ENCODE measurements at regions not wholly inside any gene's neighbourhood (a gene's known extent, or its start where the extent isn't known, plus 50 kb on each side); places are given as distances from the start of the nearest gene placed in this dataset.

GRCh38 chr18:43442571-43442970 lies 165.3 kb upstream of the SYT4 start:
- H3K9me2 ChIP-seq (replicated peaks; ENCODE audit: insufficient read depth, low read length) = no peaks in the 10 kb centered on the region
- no peak overlapping the region for H3K4me2 ChIP-seq (ENCODE audit: low read depth, low read length, poor library complexity, severe bottlenecking)
- H3K27me3 ChIP-seq (ENCODE audit: low read length) = no peaks in the 10 kb centered on the region
- H2AFZ ChIP-seq (ENCODE audit: low read depth, low read length, severe bottlenecking) = no peak overlapping the region
- H3K27ac ChIP-seq (ENCODE audit: low read depth, low read length) = no peak overlapping the region
- H3K79me2 ChIP-seq (ENCODE audit: insufficient read depth, low read length) = no peaks in the 10 kb centered on the region
- H3K4me3 ChIP-seq (ENCODE audit: insufficient read depth, low read length, poor library complexity, severe bottlenecking) = no peak overlapping the region
- no peaks in the 10 kb centered on the region for H3K36me3 ChIP-seq (ENCODE audit: low read length)
- H4K20me1 ChIP-seq (ENCODE audit: low read depth, low read length) = no peaks in the 10 kb centered on the region
- H3K9me3 ChIP-seq (ENCODE audit: insufficient read depth, low read length) = peaks cover 9% of the 10 kb centered on the region; the same call in 1 of the 2 replicates
- no peak overlapping the region for H3K9ac ChIP-seq (ENCODE audit: low read length)
- no peaks in the 10 kb centered on the region for H3F3A ChIP-seq (ENCODE audit: insufficient read depth)
- TF ChIP-seq CTCF (IDR thresholded peaks at IDR 0.05; ENCODE audit: insufficient read depth, low read length, poor library complexity, severe bottlenecking) (no peak), EZH2phosphoT487 (conservative IDR thresholded peaks at IDR 0.05; ENCODE audit: low read length) (no peak)

- Histone ChIP-seq H3K9me3 (ENCODE audit: insufficient read depth, low read length) (peaks cover 22% of the 10 kb centered on the region; the same call in 1 of the 2 replicates), H3K9me2 (replicated peaks; ENCODE audit: insufficient read depth, low read length) (no peaks in the 10 kb centered on the region; the same call in 1 of the 2 replicates), H3K9ac (ENCODE audit: low read length) (no peak overlapping the region), H3K79me2 (ENCODE audit: insufficient read depth, low read length) (no peaks in the 10 kb centered on the region), H3K27me3 (ENCODE audit: low read length) (no peaks in the 10 kb centered on the region), H3K4me3 (ENCODE audit: insufficient read depth, low read length, poor library complexity, severe bottlenecking) (no peak overlapping the region), H4K20me1 (ENCODE audit: low read depth, low read length) (no peaks in the 10 kb centered on the region), H3F3A (ENCODE audit: insufficient read depth) (no peaks in the 10 kb centered on the region), H3K36me3 (ENCODE audit: low read length) (no peaks in the 10 kb centered on the region), H3K27ac (ENCODE audit: low read depth, low read length) (no peak overlapping the region), H2AFZ (ENCODE audit: low read depth, low read length, severe bottlenecking) (no peak overlapping the region), H3K4me2 (ENCODE audit: low read depth, low read length, poor library complexity, severe bottlenecking) (no peak overlapping the region)
- TF ChIP-seq CTCF (IDR thresholded peaks at IDR 0.05; ENCODE audit: insufficient read depth, low read length, poor library complexity, severe bottlenecking) (no peak), EZH2phosphoT487 (conservative IDR thresholded peaks at IDR 0.05; ENCODE audit: low read length) (no peak)
Observed at GRCh38 chr18:43465483-43465882, 188.2 kb upstream of the SYT4 start.

GRCh38 chr18:43471873-43472272 lies 194.6 kb upstream of the SYT4 start:
- Histone ChIP-seq H2AFZ (ENCODE audit: low read depth, low read length, severe bottlenecking) (no peak overlapping the region), H3K9me3 (ENCODE audit: insufficient read depth, low read length) (no peaks in the 10 kb centered on the region), H4K20me1 (ENCODE audit: low read depth, low read length) (no peaks in the 10 kb centered on the region), H3K79me2 (ENCODE audit: insufficient read depth, low read length) (no peaks in the 10 kb centered on the region), H3K9ac (ENCODE audit: low read length) (no peak overlapping the region), H3K27me3 (ENCODE audit: low read length) (no peaks in the 10 kb centered on the region), H3K9me2 (replicated peaks; ENCODE audit: insufficient read depth, low read length) (no peaks in the 10 kb centered on the region; the same call in 1 of the 2 replicates), H3K36me3 (ENCODE audit: low read length) (no peaks in the 10 kb centered on the region), H3F3A (ENCODE audit: insufficient read depth) (no peaks in the 10 kb centered on the region), H3K4me3 (ENCODE audit: insufficient read depth, low read length, poor library complexity, severe bottlenecking) (no peak overlapping the region), H3K27ac (ENCODE audit: low read depth, low read length) (no peak overlapping the region), H3K4me2 (ENCODE audit: low read depth, low read length, poor library complexity, severe bottlenecking) (no peak overlapping the region)
- TF ChIP-seq CTCF (IDR thresholded peaks at IDR 0.05; ENCODE audit: insufficient read depth, low read length, poor library complexity, severe bottlenecking) (no peak), EZH2phosphoT487 (conservative IDR thresholded peaks at IDR 0.05; ENCODE audit: low read length) (no peak)

Data from SU-DHL-6 (cell line).